H1 (cell line): ENCODE measurements at regions not wholly inside any gene's neighbourhood (a gene's known extent, or its start where the extent isn't known, plus 50 kb on each side); places are given as distances from the start of the nearest gene placed in this dataset.

Source experiments
- EP300 ChIP-seq, 2 experiments: IDR thresholded peaks; 1 replicate in 1 of 2; 2 replicates in 1 of 2; pipeline ENCODE4 v1.6.1; 2011 to 2012; ENCODE audit warnings: low read depth in 2 of 2, low read length in 2 of 2, mild to moderate bottlenecking in 2 of 2, borderline replicate concordance in 1 of 2, inconsistent platforms in 1 of 2, moderate library complexity in 1 of 2
- RFX5 ChIP-seq: IDR thresholded peaks from 2 replicates; pipeline ENCODE4 v1.6.1; 2011; ENCODE audit warnings: low read depth, low read length, improper control_type of control experiment, borderline replicate concordance
- TF ChIP-seq, protein P1 (sequence below), 3 experiments: IDR thresholded peaks; 1 replicate in 2 of 3; 2 replicates in 1 of 3; pipeline versions ENCODE4 v1.5.1 to v1.6.1; 2011; ENCODE audit warnings: low read length in 3 of 3, mild to moderate bottlenecking in 3 of 3, inconsistent platforms in 2 of 3, low read depth in 1 of 3, moderate library complexity in 1 of 3; ENCODE audit not compliant: insufficient read depth in 1 of 3; ENCODE audit errors: control extremely low read depth in 1 of 3

DNA sequence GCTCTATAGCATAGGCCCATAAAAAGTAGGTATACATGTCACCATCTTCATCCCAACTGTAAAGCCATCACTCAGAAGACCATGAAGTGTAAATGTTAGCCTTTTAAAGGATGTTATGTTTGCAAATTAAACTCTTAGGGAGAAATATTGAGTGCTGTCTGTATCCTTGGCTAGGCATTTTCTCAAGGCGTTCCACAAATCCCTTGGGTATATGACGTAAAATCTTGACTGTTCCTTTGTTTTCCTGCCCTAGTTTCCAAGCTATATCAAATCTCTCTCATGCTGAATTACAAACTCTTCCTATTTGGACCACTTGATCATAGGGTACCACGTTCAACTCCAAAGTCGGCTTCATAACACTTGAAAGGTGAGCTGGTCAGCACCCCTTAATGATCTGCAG lies 486.2 kb downstream of the HDGFL1 start:
- TF ChIP-seq, protein P1, sequence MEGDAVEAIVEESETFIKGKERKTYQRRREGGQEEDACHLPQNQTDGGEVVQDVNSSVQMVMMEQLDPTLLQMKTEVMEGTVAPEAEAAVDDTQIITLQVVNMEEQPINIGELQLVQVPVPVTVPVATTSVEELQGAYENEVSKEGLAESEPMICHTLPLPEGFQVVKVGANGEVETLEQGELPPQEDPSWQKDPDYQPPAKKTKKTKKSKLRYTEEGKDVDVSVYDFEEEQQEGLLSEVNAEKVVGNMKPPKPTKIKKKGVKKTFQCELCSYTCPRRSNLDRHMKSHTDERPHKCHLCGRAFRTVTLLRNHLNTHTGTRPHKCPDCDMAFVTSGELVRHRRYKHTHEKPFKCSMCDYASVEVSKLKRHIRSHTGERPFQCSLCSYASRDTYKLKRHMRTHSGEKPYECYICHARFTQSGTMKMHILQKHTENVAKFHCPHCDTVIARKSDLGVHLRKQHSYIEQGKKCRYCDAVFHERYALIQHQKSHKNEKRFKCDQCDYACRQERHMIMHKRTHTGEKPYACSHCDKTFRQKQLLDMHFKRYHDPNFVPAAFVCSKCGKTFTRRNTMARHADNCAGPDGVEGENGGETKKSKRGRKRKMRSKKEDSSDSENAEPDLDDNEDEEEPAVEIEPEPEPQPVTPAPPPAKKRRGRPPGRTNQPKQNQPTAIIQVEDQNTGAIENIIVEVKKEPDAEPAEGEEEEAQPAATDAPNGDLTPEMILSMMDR (IDR thresholded peaks at IDR 0.05; ENCODE audit: control extremely low read depth in 1 of 3, insufficient read depth in 1 of 3, low read depth in 1 of 3, low read length in 3 of 3), result no peak
- TF ChIP-seq EP300 (IDR thresholded peaks at IDR 0.05; ENCODE audit: borderline replicate concordance in 1 of 2, low read depth in 2 of 2, low read length in 2 of 2) (no peak), RFX5 (no peak)
